ENCODE measurements at regions not wholly inside any gene's neighbourhood (a gene's known extent, or its start where the extent isn't known, plus 50 kb on each side); places are given as distances from the start of the nearest gene placed in this dataset.

- Mint-ChIP-seq H3K4me1 (ENCODE audit: low read depth) (no peaks in the 10 kb centered on the region), H3K36me3 (ENCODE audit: insufficient read depth) (no peaks in the 10 kb centered on the region), H3K27me3 (ENCODE audit: low read depth) (no peaks in the 10 kb centered on the region), H3K9me3 (peaks cover 5% of the 10 kb centered on the region), H3K4me3 (no peak overlapping the region)
- no peak for ATAC-seq
- no peak for DNase-seq
Observed at GRCh38 chr4:81526706-81527105, 55.0 kb upstream of the RASGEF1B start.

- no peaks in the 10 kb centered on the region for H3K36me3 Mint-ChIP-seq (ENCODE audit: insufficient read depth)
- DNase-seq, result no peak
- no peaks in the 10 kb centered on the region for H3K4me1 Mint-ChIP-seq (ENCODE audit: low read depth)
- ATAC-seq, result no peak
- no peak overlapping the region for H3K4me3 Mint-ChIP-seq
- H3K9me3 Mint-ChIP-seq, result peaks cover 5% of the 10 kb centered on the region
- no peaks in the 10 kb centered on the region for H3K27me3 Mint-ChIP-seq (ENCODE audit: low read depth)
Observed at GRCh38 chr4:81523672-81524327, 52.1 kb upstream of the RASGEF1B start.

GRCh38 chr4:81522711-81523110 lies 51.0 kb upstream of the RASGEF1B start:
- Mint-ChIP-seq H3K27me3 (ENCODE audit: low read depth) (no peaks in the 10 kb centered on the region), H3K4me3 (no peak overlapping the region), H3K4me1 (ENCODE audit: low read depth) (no peaks in the 10 kb centered on the region), H3K9me3 (peaks cover 5% of the 10 kb centered on the region), H3K36me3 (ENCODE audit: insufficient read depth) (no peaks in the 10 kb centered on the region)
- ATAC-seq (no peak), DNase-seq (no peak)

GRCh38 chr4:81521708-81522107 lies 50.0 kb upstream of the RASGEF1B start:
- H3K4me3 Mint-ChIP-seq, result no peak overlapping the region
- H3K27me3 Mint-ChIP-seq (ENCODE audit: low read depth), result no peaks in the 10 kb centered on the region
- peaks cover 5% of the 10 kb centered on the region for H3K9me3 Mint-ChIP-seq
- H3K4me1 Mint-ChIP-seq (ENCODE audit: low read depth), result no peaks in the 10 kb centered on the region
- ATAC-seq (no peak), DNase-seq (no peak)
- no peaks in the 10 kb centered on the region for H3K36me3 Mint-ChIP-seq (ENCODE audit: insufficient read depth)
